HG03066 (cell line): ENCODE measurements at regions not wholly inside any gene's neighbourhood (a gene's known extent, or its start where the extent isn't known, plus 50 kb on each side); places are given as distances from the start of the nearest gene placed in this dataset.
"Not testable (repeated sequence)": the region's sequence is repeated elsewhere in the genome, so short reads cannot be mapped to it uniquely, and the experiment has no call there.

Experiments used
- ATAC-seq: cut with Tn5 transposase; IDR thresholded peaks from one replicate; pipeline ENCODE4 v1.9.1; 2021; ENCODE audit warnings: low read depth; ENCODE audit not compliant: unreplicated experiment

DNA sequence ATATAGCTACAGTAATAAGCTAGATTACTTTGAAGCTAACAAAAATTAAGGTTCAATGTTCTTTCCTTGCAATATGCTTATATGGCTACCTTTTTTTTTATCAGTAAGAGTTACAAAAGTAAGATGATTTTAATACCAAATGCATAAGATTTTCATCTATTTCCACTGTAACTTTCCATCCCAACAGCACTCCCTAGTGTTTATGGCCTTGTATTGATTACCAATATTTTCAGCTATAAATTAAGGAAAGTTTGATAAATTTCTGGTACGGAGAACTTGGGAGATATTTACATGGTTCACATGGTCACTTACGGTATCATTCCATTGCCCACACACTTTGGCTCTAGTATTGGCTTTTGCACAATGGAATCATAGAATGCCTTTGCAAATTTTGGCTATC is 448.9 kb upstream of the PABPC4L start:
- no peak for ATAC-seq

DNA sequence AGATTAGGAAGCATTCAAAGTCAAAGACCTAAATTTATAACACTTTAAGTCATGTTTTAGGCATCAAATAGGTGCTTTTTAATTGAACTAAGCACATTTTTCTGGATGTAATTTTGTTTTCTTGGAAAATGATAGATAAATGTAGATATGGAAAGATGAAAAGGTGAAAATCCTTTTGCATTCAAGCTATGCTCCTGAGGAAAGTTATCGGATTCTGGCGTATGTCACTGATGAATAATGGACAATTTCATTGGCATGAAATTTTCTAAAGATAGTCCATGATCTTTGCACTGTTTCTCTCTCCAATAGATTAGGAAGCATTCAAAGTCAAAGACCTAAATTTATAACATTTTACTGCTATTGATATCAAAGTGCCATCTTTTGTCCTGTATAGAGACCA is 444.2 kb upstream of the PABPC4L start:
- ATAC-seq: no peak

DNA sequence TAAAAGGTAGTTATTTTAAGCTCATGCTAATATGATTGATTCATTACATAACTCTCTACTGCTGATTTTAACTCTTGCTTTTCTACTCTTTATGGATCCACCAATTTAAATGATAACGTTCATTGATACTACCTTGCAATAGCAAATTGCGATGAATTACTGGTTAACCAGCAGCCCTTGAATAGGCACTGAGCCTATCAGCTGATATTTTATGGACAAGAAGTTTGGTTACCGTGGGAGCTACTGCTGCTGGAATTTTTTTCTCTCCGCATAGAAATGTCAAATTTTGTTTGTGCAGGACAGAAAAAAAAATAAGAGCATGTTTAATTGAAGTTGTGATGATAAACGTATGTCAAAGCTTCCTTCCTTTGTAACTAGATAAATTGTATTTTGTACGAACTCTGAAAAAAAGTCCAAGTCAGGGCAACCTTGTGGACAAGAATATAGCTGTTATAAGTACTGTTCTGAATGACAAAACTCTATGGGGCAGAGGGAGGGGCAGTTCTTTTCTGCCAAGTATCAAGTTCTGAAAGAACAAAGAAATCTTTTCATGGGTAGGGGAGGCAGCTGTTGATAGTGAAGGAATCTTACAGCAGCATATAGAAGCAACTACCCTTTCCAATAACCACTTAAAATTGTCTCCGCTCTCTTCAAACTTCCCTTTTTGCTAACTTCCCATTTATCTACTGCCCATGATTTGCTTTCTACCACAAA is 434.9 kb upstream of the PABPC4L start:
- ATAC-seq: no peak

DNA sequence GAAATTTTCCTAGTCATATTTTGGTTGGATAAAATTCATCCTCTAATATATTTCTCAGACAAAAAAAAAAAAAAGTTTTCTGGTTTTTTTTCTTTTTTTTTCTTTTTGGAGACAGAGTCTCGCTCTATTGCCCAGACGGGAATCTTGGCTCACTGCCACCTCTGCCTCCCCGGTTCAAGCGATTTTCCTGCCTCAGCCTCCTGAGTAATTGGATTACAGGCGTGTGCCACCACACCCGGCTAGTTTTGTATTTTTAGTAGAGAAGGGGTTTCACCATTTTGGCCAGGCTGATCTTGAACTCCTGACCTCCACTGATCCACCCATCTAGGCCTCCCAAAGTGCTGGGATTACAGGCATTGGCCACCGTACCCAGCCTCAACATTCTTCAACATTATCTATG is 432.7 kb upstream of the PABPC4L start:
- no peak for ATAC-seq

DNA sequence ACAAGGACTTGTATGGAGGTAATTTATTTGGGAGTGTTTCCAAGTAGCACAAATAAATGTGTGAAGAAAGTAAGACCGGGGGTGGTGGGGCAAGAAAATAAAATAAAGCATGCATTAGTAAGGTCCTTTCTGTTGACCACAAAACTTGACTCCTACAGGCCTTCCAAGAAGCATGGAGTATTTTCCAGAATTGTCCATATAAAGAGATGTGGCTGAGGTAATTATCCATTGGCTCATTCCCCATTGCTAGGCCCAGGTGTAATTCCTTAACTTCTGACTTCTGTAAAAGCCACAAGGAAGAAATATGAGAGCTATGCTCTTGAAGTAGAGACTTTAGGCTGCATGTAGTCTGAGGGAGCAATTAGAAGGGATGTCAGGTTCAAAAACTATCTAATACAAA is 430.5 kb upstream of the PABPC4L start:
- ATAC-seq: no peak

DNA sequence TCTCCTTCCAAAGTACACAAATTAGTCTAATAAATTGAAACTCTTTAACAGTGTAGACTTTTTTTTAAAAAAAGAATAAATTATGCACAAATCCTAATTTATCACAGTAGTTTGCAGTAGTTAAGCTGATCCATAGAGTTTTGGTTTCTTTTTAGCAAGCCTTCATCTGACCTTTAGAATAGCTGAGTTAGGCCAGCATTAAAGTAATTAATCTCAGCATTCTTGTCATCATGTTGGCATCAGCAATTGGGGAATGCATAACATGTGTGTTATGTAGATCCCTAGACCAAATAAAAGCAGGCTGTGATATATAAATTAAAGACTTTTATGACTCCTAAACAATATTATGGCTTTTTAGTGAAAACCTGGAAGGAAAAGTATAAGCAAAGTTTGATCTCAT is 426.5 kb upstream of the PABPC4L start:
- no peak for ATAC-seq

DNA sequence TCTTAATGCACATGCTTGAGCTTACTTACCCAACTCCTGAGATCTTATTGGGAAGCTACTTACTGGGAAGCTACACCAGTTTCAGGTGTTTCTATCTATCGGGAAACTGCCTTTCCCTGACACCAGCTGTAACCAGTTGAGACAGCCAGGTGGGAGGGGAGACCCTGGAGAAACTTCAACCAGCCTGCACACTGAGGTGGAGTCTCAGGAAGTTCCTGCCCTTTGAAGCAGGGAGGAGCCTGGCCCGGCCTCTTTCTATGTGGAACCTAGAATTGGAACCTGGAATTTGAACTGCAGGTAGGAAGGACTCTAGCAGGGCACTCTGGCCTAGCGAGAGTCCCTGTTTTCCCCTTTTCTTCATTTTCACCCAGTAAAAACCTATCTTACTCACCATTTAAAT is 425.8 kb upstream of the PABPC4L start:
- ATAC-seq: no peak

DNA sequence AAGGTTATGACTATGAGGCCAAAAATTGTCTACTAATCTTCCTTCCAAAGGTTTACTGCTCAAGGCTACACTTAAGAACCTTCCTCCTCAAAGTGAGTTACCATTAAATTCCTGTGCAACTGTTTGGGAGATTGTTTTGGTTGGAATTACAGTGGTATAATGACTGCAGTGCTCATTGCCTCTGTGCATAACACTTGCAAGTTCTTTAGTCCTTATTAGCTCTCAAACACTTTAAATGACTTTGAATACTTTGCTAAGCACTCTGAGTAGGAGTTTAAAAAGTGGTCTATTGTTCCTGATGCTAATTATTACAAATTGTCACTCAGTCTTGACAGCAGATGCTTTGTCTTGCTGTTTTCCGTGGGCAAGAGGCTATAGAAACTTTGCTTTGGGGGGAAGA is 422.8 kb upstream of the PABPC4L start:
- ATAC-seq: no peak

DNA sequence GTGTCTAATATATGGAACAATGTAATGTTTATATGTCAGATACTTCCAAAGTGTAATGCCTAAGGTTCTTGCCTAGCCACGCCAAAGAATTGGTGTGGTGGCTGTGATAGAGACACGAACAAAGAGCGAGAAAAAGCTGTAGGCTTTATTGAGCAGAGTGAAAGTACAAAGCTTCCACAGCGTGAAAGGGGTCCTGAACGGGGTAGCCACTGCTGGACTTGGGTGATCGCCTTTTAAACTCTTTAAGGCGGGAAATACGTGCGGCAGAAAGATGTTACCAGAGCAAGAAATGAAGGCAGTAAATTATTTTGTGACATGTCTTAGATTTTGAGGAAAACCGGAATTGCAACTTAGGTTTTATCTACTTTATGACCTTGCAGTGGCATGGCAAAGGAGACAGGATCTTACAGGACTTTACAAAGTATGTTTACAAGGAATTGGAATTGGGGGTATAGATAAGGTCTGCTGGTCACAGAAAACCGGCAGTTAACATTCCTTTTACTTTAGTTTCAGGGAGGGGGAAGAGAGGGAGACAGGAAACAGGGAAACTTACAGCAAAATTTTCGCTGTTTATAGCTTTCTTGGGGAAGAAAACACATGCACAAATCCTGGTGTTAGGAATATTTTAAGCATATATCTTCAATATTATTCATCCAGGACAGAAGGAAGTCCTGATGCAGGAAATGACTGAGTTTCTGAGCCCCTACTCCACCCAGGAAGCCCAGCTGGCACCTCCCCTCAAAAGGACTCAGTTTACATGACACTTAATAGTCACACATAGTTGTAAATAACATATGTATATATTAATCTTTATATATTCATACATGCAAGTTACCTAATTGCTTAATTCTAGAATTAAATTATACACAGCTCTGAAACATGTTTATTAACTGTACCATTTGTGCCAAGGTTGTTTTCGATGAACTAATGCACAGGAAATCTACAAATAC is 421.3 kb upstream of the PABPC4L start:
- ATAC-seq: not testable (repeated sequence)

DNA sequence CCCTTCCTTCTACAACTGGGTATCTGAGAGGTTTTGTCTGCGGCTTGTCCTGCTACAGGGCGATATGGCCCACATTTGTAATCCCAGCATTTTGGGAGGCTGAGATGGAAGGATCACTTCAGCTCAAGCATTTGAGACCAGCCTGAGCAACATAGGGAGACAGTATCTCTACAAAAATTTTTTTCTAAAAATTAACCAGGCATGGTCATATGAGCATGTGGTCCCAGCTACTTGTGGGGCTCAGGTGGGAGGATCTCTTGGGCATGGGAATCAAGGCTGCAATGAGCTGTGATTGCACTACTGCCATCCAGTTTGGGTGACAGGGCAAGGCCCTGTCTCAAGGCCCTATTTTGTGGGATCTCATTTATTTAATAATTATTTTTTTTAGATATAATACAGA is 420.6 kb upstream of the PABPC4L start:
- no peak for ATAC-seq

DNA sequence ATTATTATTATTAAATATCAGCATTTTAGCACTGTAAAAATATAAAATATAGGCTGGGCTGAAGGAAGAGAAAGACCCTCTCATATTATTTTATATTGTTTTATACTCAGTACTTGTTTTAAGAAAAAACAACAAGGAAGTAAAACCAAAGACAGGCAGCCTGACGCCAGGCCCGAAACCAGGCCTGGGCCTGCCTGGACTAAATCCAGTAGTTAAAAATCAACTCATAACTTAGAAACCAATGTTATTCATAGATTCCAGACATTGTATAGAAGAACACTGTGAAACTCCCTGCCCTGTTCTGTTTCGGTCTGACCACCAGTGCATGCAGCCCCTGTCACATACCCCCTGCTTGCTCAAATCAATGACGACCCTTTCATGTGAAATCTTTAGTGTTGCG is 420.1 kb upstream of the PABPC4L start:
- ATAC-seq: not testable (repeated sequence)

DNA sequence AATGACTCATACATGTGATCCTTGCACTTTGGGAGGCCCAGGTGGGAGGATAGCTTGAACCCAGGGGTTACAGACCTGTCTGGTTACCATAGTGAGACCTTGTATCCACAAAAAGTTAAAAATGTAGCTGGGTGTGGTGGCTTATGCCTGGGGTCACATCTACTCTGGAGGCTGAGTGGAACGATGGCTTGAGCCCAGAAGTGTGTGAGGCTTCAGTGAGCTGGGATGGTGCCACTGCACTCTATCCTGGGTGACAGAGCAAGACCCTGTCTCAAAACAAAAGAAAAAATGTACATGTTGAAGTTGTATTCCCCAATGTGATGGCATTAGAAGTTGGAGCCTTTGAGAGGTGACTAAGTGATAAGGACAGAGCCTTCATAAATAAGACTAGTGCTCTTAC is 409.4 kb upstream of the PABPC4L start:
- ATAC-seq: no peak

DNA sequence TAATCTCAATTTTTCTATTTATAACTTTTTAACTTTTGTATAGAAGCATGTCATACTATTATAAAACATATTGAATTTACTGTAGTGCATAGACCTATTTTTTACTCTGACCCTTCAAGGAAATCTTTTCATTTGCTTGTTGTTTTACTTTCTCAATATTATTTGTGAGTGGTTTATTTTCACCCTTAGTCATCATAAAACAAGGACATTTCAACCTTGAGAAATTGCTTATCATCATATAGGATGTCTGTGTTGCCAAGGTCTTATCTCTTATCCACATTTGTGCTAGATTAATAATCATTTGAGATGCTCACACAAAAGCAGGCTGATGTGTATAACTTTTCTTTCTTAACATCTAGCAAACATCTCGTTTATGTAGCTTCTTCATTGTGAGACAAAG is 408.6 kb upstream of the PABPC4L start:
- ATAC-seq: no peak

DNA sequence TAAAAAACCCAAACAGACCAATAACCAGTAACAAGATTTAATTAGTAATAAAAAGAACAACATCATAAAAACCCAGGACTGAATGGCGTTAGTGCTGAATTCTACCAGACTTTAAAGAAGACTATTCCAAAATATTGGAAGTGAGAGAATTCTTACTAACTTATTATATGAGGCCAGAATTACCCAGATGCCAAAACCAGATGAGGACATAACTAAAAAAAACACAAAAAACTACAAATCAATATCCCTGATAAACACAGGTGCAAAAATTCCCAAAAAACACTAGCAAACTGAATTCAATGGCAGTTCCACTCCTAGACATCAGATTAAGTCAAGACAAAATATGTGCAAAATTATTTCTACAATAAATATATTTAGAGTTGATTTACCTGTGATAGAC is 400.1 kb upstream of the PABPC4L start:
- ATAC-seq: no peak

DNA sequence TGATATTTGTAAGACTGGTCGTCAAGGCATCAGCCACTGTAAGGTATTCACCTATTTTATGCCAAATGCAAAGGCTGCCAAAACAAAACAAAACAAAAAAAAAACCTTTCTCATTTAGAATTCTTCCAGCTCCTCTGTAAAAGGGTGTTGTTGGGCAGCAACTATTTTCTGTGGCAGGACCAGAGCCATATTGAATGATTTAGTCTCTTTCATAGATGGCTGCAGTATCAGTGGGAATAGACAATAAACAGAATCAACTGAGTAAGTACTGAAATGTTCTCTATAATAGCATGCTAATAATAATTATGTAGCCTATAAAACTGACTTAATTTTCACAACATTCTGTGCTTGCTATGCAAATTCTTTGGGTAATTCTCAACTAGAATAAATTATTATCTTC is 389.7 kb upstream of the PABPC4L start:
- ATAC-seq: no peak

DNA sequence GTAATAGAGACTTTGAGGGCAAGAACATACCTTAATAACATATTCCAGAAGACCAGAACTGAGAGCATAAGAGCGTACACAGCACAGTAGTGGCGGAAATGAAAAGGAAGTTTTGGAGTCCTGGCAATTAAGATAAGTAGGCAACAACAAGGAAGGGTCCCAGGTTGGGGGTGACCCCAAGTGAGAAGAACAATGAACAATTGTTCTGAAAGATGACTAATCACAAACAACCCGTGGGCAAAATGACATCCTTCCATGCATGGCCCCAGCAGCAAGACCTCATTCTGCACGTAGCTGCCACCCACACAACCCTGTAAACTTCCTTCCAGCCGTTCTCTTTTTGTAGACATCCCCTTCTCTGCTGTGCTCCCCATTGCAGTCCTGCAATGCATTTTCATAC is 384.4 kb upstream of the PABPC4L start:
- no peak for ATAC-seq

DNA sequence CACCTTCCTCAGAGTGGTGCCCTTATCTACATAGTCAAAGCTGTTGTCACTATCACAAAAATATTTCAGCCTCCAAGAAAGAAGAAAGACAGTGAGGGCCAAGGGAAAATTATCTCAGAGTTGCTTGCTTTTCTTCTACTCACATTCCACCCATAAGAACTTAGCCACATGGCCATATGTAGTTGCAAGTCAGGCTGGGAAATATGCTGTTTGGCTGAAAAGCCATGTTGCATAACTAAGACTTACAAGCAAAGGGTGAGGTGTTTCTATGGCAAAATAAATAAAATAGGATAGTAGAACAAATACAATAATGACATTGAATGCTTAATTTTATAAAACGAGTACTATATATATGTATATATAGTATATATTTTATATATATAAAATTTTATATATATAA is 365.9 kb upstream of the PABPC4L start:
- ATAC-seq: no peak

DNA sequence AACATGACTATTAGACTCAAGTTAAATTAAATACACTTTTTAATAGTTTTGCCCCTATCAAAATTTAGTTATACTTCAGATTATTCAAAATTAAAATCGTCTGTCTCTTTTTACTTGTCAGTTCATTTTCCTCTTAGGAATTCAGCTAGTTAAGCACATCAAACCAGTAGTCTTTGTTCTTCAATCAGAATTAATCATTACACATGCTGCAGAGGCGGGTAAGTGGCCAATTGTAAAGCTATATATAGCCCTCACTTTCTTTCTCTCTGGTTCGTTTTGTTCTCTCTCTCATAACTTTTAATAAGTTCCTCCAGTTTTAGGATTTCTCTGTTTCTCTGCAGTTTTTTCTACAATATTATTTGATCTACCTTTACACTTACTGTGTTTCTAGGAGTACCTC is 359.1 kb upstream of the PABPC4L start:
- ATAC-seq: no peak

DNA sequence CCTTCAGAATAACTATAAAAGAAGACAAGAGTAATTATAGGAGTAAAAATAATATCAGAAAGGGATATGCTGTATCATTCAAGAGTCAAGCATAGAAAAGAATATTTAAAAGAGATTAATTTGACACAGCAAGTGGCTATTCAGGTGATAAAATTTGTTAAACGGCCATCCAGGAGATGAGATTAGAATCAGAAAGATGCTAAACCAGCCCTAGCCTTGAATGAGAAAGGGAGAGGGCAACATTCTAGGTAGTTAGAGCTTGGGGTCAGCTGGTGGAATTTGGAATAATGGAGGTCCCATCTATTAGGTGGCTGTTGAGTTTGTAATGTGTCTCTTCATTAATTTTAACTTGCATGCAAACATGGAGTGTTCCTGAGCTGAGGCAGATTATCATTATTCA is 350.5 kb upstream of the PABPC4L start:
- ATAC-seq: no peak

DNA sequence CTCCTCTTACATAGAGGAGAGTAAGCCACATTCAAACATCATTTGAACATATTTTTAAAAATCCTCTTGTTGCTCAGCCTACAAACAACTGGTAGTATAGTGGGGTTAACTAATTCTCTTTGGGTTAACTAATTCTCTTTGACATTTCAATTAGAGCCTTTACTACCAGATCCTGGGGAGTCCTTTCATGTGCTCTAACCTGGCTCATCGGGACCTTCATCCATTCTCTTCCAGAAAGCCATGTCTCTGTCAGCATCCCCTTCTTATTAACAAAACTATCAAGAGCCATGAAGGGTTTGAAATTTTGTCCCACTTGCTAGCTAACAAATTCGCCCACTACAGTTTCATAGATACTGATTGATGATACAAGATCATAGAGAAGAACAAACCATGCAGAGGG is 349.8 kb upstream of the PABPC4L start:
- ATAC-seq: no peak

DNA sequence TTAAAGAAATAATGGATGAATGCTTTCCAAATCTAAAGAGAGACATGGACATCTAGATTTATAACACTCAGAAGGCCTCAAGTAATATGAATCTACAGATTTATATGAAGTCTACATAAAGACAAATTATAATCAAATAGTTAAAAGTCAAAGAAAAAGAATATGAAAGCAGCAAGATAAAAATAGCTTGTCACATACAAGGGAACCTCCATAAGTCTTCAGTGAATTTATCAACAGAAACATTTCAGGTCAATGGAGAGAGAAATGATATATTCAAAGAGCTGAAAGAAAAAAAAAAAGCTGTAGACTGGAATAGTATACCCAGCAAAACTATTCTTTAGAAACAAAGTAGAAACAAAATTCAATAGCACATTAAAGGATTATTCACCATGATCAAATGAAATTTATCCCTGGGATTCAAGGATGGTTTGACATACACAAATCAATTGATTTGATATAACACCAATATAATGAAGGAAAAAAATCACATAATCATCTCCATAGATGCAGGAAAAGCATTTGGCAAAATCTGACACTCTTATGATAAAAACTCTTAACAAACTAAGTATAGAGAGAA is 346.6 kb upstream of the PABPC4L start:
- ATAC-seq: no peak

DNA sequence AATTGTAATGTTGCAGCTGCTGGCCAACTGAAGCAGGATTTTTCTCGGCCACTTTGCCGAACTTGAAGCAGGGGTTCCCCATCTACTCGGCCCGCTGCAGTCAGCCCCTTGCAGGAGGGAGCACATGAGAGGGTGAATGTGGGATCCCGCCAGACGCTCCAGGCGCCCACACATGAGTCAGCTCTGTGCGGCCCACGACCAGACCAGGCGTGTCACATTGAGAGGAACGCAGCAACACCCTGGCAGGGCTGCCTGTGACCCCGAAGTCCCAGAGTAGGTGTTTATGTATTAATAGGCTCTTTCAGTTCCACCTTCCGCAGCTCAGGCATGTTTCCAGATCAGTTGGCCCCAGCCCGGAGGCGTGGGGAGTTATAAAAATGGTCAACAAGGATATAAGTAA is 344.7 kb upstream of the PABPC4L start:
- ATAC-seq: no peak
